MCF 10A (cell line): ENCODE measurements at regions not wholly inside any gene's neighbourhood (a gene's known extent, or its start where the extent isn't known, plus 50 kb on each side); places are given as distances from the start of the nearest gene placed in this dataset.

Experiments
- BruUV-seq: library from RNA; stranded (reverse); fragments of 400-500 nt; replicated peaks from 2 replicates; lab custom pipeline; 2021; lab: Mats Ljungman, UMichigan
- CTCF ChIA-PET: fragments of 300-600 bp; sonication (Branson Sonifier 250); formaldehyde crosslinking; extraction: SDS; loops from one replicate; lab custom pipeline; 2021; ENCODE audit warnings: antibody characterized with exemption, inconsistent platforms; lab: Yijun Ruan, JAX
- POLR2A ChIA-PET: fragments of 300-600, 350-650 bp; sonication (Branson Sonifier 250); formaldehyde crosslinking; extraction: SDS; loops from one replicate; lab custom pipeline; 2020; ENCODE audit warnings: antibody characterized with exemption, inconsistent platforms; lab: Yijun Ruan, JAX
- DNase-seq: peaks from one replicate; pipeline ENCODE4 v3.0.0-alpha.2; 2018; ENCODE audit not compliant: unreplicated experiment
- H3K27ac Mint-ChIP-seq: one replicate; pipeline ENCODE4 v1.8.0; 2022; ENCODE audit warnings: mild to moderate bottlenecking, low read depth, mixed read lengths; ENCODE audit not compliant: unreplicated experiment
- H3K27me3 Mint-ChIP-seq: one replicate; pipeline ENCODE4 v1.8.0; 2022; ENCODE audit warnings: mixed read lengths; ENCODE audit not compliant: insufficient read depth, unreplicated experiment
- H3K36me3 Mint-ChIP-seq: one replicate; pipeline ENCODE4 v1.8.0; 2022; ENCODE audit warnings: mild to moderate bottlenecking, moderate library complexity, mixed read lengths; ENCODE audit not compliant: insufficient read depth, unreplicated experiment
- H3K4me1 Mint-ChIP-seq: one replicate; pipeline ENCODE4 v1.8.0; 2022; ENCODE audit warnings: mixed read lengths; ENCODE audit not compliant: insufficient read depth, unreplicated experiment
- H3K4me3 Mint-ChIP-seq: one replicate; pipeline ENCODE4 v1.8.0; 2022; ENCODE audit warnings: mild to moderate bottlenecking, moderate library complexity, mixed read lengths; ENCODE audit not compliant: unreplicated experiment
- H3K9me3 Mint-ChIP-seq: one replicate; pipeline ENCODE4 v1.8.0; 2022; ENCODE audit warnings: mixed read lengths; ENCODE audit not compliant: unreplicated experiment
- CTCF ChIP-seq: fragments of 200-600 bp; IDR thresholded peaks from one replicate; pipeline ENCODE4 v1.8.0; 2022; ENCODE audit warnings: antibody characterized with exemption, mild to moderate bottlenecking; ENCODE audit not compliant: unreplicated experiment
- intact Hi-C: fragments of 100-400 bp; cut with micrococcal nuclease; formaldehyde crosslinking; loops from 2 replicates; pipeline ENCODE4 v1.14.1; 2022

- TF ChIP-seq CTCF = no peak
- POLR2A ChIA-PET = no interaction called here
- no peaks in the 10 kb centered on the region for H3K36me3 Mint-ChIP-seq
Observed at GRCh38 chr4:161183729-161184128, 980.1 kb downstream of the FSTL5 start.

GRCh38 chr4:161182913-161183312, 980.9 kb downstream of the FSTL5 start:
- ChIA-PET CTCF (interaction anchor here (0.7 kb wide), 1 partner anchor 59 kb away, joined by 3 read pairs; no protein-coding TSS in a partner anchor), POLR2A (no interaction called here)
- intact Hi-C loops = no loop called here
- Mint-ChIP-seq H3K27me3 (no peaks in the 10 kb centered on the region), H3K4me1 (peaks cover 7% of the 10 kb centered on the region), H3K9me3 (no peaks in the 10 kb centered on the region), H3K27ac (no peak overlapping the region), H3K36me3 (no peaks in the 10 kb centered on the region), H3K4me3 (no peak overlapping the region)
- no peak for DNase-seq
- no peak for TF ChIP-seq CTCF
- no TSS peak for BruUV-seq

More at GRCh38 chr4:161183729-161184128, 980.1 kb downstream of the FSTL5 start:
- Mint-ChIP-seq H3K9me3 (no peaks in the 10 kb centered on the region), H3K27ac (no peak overlapping the region), H3K27me3 (no peaks in the 10 kb centered on the region), H3K4me3 (no peak overlapping the region), H3K4me1 (peaks cover 7% of the 10 kb centered on the region)
- intact Hi-C loops = no loop called here
- no peak for DNase-seq
- no TSS peak for BruUV-seq
- CTCF ChIA-PET = no interaction called here

- intact Hi-C loops = no loop called here
- Mint-ChIP-seq H3K27ac (no peak overlapping the region), H3K9me3 (no peaks in the 10 kb centered on the region), H3K4me3 (no peak overlapping the region), H3K27me3 (no peaks in the 10 kb centered on the region), H3K36me3 (no peaks in the 10 kb centered on the region), H3K4me1 (no peaks in the 10 kb centered on the region)
- POLR2A ChIA-PET = interaction anchor here (1.1 kb wide), 1 partner anchor 10 kb away, joined by 3 read pairs; no protein-coding TSS in a partner anchor
- no TSS peak for BruUV-seq
- no peak for DNase-seq
- no peak for TF ChIP-seq CTCF
- CTCF ChIA-PET = interaction anchor here (0.7 kb wide), 1 partner anchor 22 kb away, joined by 4 read pairs; no protein-coding TSS in a partner anchor
Observed at GRCh38 chr4:161178310-161178709, 985.5 kb downstream of the FSTL5 start.

GRCh38 chr4:161172396-161173026, 991.3 kb downstream of the FSTL5 start:
- no peaks in the 10 kb centered on the region for H3K27me3 Mint-ChIP-seq
- H3K27ac Mint-ChIP-seq = no peak overlapping the region
- ChIA-PET POLR2A (no interaction called here), CTCF (no interaction called here)
- no peak for DNase-seq
- H3K36me3 Mint-ChIP-seq = no peaks in the 10 kb centered on the region
- no peaks in the 10 kb centered on the region for H3K9me3 Mint-ChIP-seq
- intact Hi-C loops = no loop called here
- BruUV-seq = no TSS peak
- no peak overlapping the region for H3K4me3 Mint-ChIP-seq
- no peak for TF ChIP-seq CTCF
- no peaks in the 10 kb centered on the region for H3K4me1 Mint-ChIP-seq
